Body of pancreas (tissue), 4 donors: ENCODE measurements at regions not wholly inside any gene's neighbourhood (a gene's known extent, or its start where the extent isn't known, plus 50 kb on each side); places are given as distances from the start of the nearest gene placed in this dataset.

Experiments
- CTCF ChIP-seq, 7 experiments: fragments of 450-650 bp in 4 of 7; fragments of 200-600 bp in 3 of 7; sonication (generic) in 3 of 7; IDR thresholded peaks; one replicate each; pipeline ENCODE4 v1.5.1; 2016 to 2019; ENCODE audit warnings: antibody characterized with exemption in 7 of 7
- POLR2A ChIP-seq, 3 donors: fragments of 450-650 bp; IDR thresholded peaks; one replicate each; pipeline ENCODE4 v1.6.1; 2016; ENCODE audit warnings: antibody characterized with exemption in 3 of 3, mild to moderate bottlenecking in 2 of 3

DNA sequence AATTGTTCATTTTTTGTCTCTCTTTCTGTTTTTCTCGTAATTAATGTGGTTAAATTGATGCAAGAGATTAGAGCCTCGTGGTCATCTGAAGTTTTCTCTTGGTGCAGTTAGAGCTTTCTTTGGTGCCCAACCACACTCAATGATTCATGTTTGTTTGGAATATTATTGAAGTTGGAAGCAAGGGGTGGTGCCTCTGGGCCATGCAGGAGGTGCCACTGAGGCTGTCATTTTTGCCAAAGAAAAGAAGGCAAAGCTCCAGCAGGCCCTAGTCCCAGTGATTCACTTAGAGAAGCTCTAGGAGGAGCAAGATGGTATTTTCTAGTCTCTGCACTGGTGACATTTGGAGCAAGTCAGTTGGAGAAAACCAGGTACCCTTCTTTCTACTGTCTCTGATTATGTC, 144.5 kb upstream of the RALGAPA2 start:
- TF ChIP-seq POLR2A (IDR thresholded peaks at IDR 0.05) (no peak), CTCF (IDR thresholded peaks at IDR 0.05) (no peak)
